ENCODE measurements at regions not wholly inside any gene's neighbourhood (a gene's known extent, or its start where the extent isn't known, plus 50 kb on each side); places are given as distances from the start of the nearest gene placed in this dataset.
"Not testable (repeated sequence)": the region's sequence is repeated elsewhere in the genome, so short reads cannot be mapped to it uniquely, and the experiment has no call there.

DNA sequence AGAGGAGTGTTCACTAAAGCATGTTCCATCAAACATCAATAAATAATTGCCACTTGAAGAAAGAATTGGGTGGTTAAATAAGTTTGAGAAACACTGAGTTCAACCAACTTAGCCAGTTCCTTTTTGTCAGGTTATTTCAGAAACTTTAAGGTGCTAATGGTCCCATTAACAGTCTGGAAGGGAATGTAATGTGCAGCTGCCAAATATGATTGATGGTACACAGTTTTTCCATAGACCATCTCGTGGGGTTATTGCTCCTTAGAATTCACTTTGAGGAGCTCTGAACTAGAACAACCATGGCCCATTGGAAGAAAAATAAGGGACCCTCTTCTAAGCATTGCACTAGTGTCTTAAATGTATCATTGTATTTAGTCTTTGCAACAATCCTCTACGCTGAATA lies 185.8 kb upstream of the NR2F2 start:
- Histone ChIP-seq H3K4me3 (ENCODE audit: low read length) (no peak overlapping the region), H2BK120ac (ENCODE audit: low read depth, low read length) (no peak overlapping the region), H2BK15ac (replicated peaks; ENCODE audit: low read depth) (no peak overlapping the region), H4K5ac (ENCODE audit: low read length) (no peak overlapping the region), H2BK5ac (ENCODE audit: low read length) (no peak overlapping the region), H3K79me1 (ENCODE audit: low read length) (no peaks in the 10 kb centered on the region), H3K9ac (ENCODE audit: low read length) (no peak overlapping the region), H3K56ac (ENCODE audit: low read length) (no peak overlapping the region), H3K4me1 (ENCODE audit: control insufficient read depth, low read depth, low read length) (no peaks in the 10 kb centered on the region), H4K8ac (ENCODE audit: low read depth, low read length) (no peak overlapping the region), H3K4me2 (ENCODE audit: low read length) (no peak overlapping the region), H3K18ac (ENCODE audit: low read length) (no peak overlapping the region), H3K27ac (ENCODE audit: low read depth, low read length) (no peak overlapping the region), H3K4ac (ENCODE audit: low read depth, low read length) (no peak overlapping the region), H3K23ac (ENCODE audit: low read length) (no peak overlapping the region), H3K36me3 (ENCODE audit: control insufficient read depth, insufficient read depth, low read length) (no peaks in the 10 kb centered on the region), H3K27me3 (ENCODE audit: insufficient read depth, low read length, poor library complexity) (no peaks in the 10 kb centered on the region), H3K79me2 (ENCODE audit: control insufficient read depth, insufficient read depth, low read length) (no peaks in the 10 kb centered on the region), H2AK5ac (ENCODE audit: low read length) (no peak overlapping the region)
- no CpG with 5 or more reads among the region's 2 CpGs for WGBS (ENCODE audit: extremely low coverage, insufficient coverage, low lambda C conversion rate)
- no peak for DNase-seq

DNA sequence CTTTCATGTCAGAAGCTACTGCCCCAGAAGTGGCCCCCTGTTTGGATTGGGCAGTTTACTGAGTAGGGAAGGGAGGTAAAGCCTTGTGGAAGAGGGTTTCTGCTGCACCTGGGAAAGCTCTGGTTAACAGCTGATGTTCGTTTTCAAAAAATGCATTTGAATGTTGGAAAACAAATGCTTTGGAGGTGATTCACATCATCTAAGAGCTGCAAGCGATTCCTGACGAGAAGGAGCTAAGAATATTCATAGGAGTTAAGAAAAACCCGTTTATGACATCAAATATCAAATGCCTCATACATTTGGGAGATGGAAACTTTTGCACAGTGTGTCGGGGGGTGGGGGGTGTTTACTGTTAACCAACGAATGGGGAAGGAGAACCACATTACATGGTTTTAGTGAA lies 183.8 kb upstream of the NR2F2 start:
- no peak overlapping the region for H3K4ac ChIP-seq (ENCODE audit: low read depth, low read length)
- H3K4me2 ChIP-seq (ENCODE audit: low read length), result no peak overlapping the region
- H3K27ac ChIP-seq (ENCODE audit: low read depth, low read length), result no peak overlapping the region
- H3K27me3 ChIP-seq (ENCODE audit: insufficient read depth, low read length, poor library complexity), result no peaks in the 10 kb centered on the region
- DNase-seq, result no peak
- no peak overlapping the region for H3K23ac ChIP-seq (ENCODE audit: low read length)
- no peak overlapping the region for H3K18ac ChIP-seq (ENCODE audit: low read length)
- no peak overlapping the region for H3K4me3 ChIP-seq (ENCODE audit: low read length)
- no CpG with 5 or more reads among the region's 6 CpGs for WGBS (ENCODE audit: extremely low coverage, insufficient coverage, low lambda C conversion rate)
- no peaks in the 10 kb centered on the region for H3K4me1 ChIP-seq (ENCODE audit: control insufficient read depth, low read depth, low read length)
- no peak overlapping the region for H2BK120ac ChIP-seq (ENCODE audit: low read depth, low read length)
- H2AK5ac ChIP-seq (ENCODE audit: low read length), result no peak overlapping the region
- no peak overlapping the region for H4K5ac ChIP-seq (ENCODE audit: low read length)
- no peak overlapping the region for H2BK5ac ChIP-seq (ENCODE audit: low read length)
- H2BK15ac ChIP-seq (replicated peaks; ENCODE audit: low read depth), result no peak overlapping the region
- H3K9ac ChIP-seq (ENCODE audit: low read length), result no peak overlapping the region
- no peak overlapping the region for H4K8ac ChIP-seq (ENCODE audit: low read depth, low read length)
- H3K79me1 ChIP-seq (ENCODE audit: low read length), result no peaks in the 10 kb centered on the region
- no peak overlapping the region for H3K56ac ChIP-seq (ENCODE audit: low read length)
- H3K79me2 ChIP-seq (ENCODE audit: control insufficient read depth, insufficient read depth, low read length), result no peaks in the 10 kb centered on the region
- no peaks in the 10 kb centered on the region for H3K36me3 ChIP-seq (ENCODE audit: control insufficient read depth, insufficient read depth, low read length)

- Histone ChIP-seq H2AK5ac (ENCODE audit: low read length) (no peak overlapping the region), H3K4me2 (ENCODE audit: low read length) (no peak overlapping the region), H2BK15ac (replicated peaks; ENCODE audit: low read depth) (no peak overlapping the region), H3K56ac (ENCODE audit: low read length) (no peak overlapping the region), H3K36me3 (ENCODE audit: control insufficient read depth, insufficient read depth, low read length) (no peaks in the 10 kb centered on the region), H3K4ac (ENCODE audit: low read depth, low read length) (no peak overlapping the region), H3K79me2 (ENCODE audit: control insufficient read depth, insufficient read depth, low read length) (no peaks in the 10 kb centered on the region), H3K18ac (ENCODE audit: low read length) (no peak overlapping the region), H3K27me3 (ENCODE audit: insufficient read depth, low read length, poor library complexity) (no peaks in the 10 kb centered on the region), H3K23ac (ENCODE audit: low read length) (no peak overlapping the region), H3K9ac (ENCODE audit: low read length) (no peak overlapping the region), H3K4me3 (ENCODE audit: low read length) (no peak overlapping the region), H3K79me1 (ENCODE audit: low read length) (no peaks in the 10 kb centered on the region), H3K27ac (ENCODE audit: low read depth, low read length) (no peak overlapping the region), H3K4me1 (ENCODE audit: control insufficient read depth, low read depth, low read length) (no peaks in the 10 kb centered on the region), H2BK5ac (ENCODE audit: low read length) (no peak overlapping the region), H4K5ac (ENCODE audit: low read length) (no peak overlapping the region), H4K8ac (ENCODE audit: low read depth, low read length) (no peak overlapping the region), H2BK120ac (ENCODE audit: low read depth, low read length) (no peak overlapping the region)
- no peak for DNase-seq
- no CpG with 5 or more reads among the region's 3 CpGs for WGBS (ENCODE audit: extremely low coverage, insufficient coverage, low lambda C conversion rate)
Observed at GRCh38 chr15:96147267-96147666, 183.2 kb upstream of the NR2F2 start.

DNA sequence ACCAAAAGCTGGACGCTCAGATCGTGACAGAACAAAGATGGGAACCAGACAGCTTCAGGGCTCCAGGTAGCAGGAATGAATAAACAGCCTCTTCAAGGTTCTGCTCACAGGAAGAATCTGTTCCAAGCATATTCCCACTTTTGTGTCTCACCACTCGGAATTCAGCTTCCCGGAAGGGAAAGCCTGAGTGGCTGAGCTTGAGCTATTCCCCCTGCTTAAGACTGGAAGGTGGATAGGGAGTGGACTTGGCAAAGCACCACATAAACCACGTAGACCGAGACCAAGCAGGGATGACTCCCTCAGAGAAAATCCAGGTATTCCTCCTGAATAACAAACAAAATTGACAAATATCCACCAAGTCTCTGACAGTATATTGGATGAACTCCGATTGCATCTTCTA lies 180.2 kb upstream of the NR2F2 start:
- Histone ChIP-seq H2AK5ac (ENCODE audit: low read length) (no peak overlapping the region), H3K79me2 (ENCODE audit: control insufficient read depth, insufficient read depth, low read length) (no peaks in the 10 kb centered on the region), H3K79me1 (ENCODE audit: low read length) (no peaks in the 10 kb centered on the region), H2BK5ac (ENCODE audit: low read length) (no peak overlapping the region), H3K36me3 (ENCODE audit: control insufficient read depth, insufficient read depth, low read length) (no peaks in the 10 kb centered on the region), H3K9ac (ENCODE audit: low read length) (no peak overlapping the region), H3K23ac (ENCODE audit: low read length) (no peak overlapping the region), H3K4me3 (ENCODE audit: low read length) (no peak overlapping the region), H2BK15ac (replicated peaks; ENCODE audit: low read depth) (no peak overlapping the region), H3K4me2 (ENCODE audit: low read length) (no peak overlapping the region), H3K27me3 (ENCODE audit: insufficient read depth, low read length, poor library complexity) (no peaks in the 10 kb centered on the region), H3K4me1 (ENCODE audit: control insufficient read depth, low read depth, low read length) (no peaks in the 10 kb centered on the region), H4K5ac (ENCODE audit: low read length) (no peak overlapping the region), H3K27ac (ENCODE audit: low read depth, low read length) (no peak overlapping the region), H3K18ac (ENCODE audit: low read length) (no peak overlapping the region), H3K4ac (ENCODE audit: low read depth, low read length) (no peak overlapping the region), H4K8ac (ENCODE audit: low read depth, low read length) (no peak overlapping the region), H3K56ac (ENCODE audit: low read length) (no peak overlapping the region), H2BK120ac (ENCODE audit: low read depth, low read length) (no peak overlapping the region)
- DNase-seq, result no peak
- WGBS (ENCODE audit: extremely low coverage, insufficient coverage, low lambda C conversion rate), result no CpG with 5 or more reads among the region's 7 CpGs

- not testable (repeated sequence) for DNase-seq; H3K27me3 ChIP-seq (ENCODE audit: insufficient read depth, low read length, poor library complexity); H2AK5ac ChIP-seq (ENCODE audit: low read length); H2BK120ac ChIP-seq (ENCODE audit: low read depth, low read length); H4K5ac ChIP-seq (ENCODE audit: low read length); H2BK15ac ChIP-seq (replicated peaks; ENCODE audit: low read depth); H3K18ac ChIP-seq (ENCODE audit: low read length); H3K36me3 ChIP-seq (ENCODE audit: control insufficient read depth, insufficient read depth, low read length); H2BK5ac ChIP-seq (ENCODE audit: low read length); H3K79me1 ChIP-seq (ENCODE audit: low read length); H3K79me2 ChIP-seq (ENCODE audit: control insufficient read depth, insufficient read depth, low read length); H4K8ac ChIP-seq (ENCODE audit: low read depth, low read length); H3K4ac ChIP-seq (ENCODE audit: low read depth, low read length); H3K23ac ChIP-seq (ENCODE audit: low read length); H3K4me2 ChIP-seq (ENCODE audit: low read length); H3K9ac ChIP-seq (ENCODE audit: low read length); H3K4me3 ChIP-seq (ENCODE audit: low read length); H3K27ac ChIP-seq (ENCODE audit: low read depth, low read length); H3K4me1 ChIP-seq (ENCODE audit: control insufficient read depth, low read depth, low read length); H3K56ac ChIP-seq (ENCODE audit: low read length)
- no CpG with 5 or more reads among the region's 8 CpGs for WGBS (ENCODE audit: extremely low coverage, insufficient coverage, low lambda C conversion rate)
Observed at GRCh38 chr15:96151749-96152148, 178.8 kb upstream of the NR2F2 start.

- Histone ChIP-seq H2AK5ac (ENCODE audit: low read length) (no peak overlapping the region), H3K9ac (ENCODE audit: low read length) (no peak overlapping the region), H2BK120ac (ENCODE audit: low read depth, low read length) (no peak overlapping the region), H3K36me3 (ENCODE audit: control insufficient read depth, insufficient read depth, low read length) (no peaks in the 10 kb centered on the region), H2BK15ac (replicated peaks; ENCODE audit: low read depth) (no peak overlapping the region), H3K4me1 (ENCODE audit: control insufficient read depth, low read depth, low read length) (no peaks in the 10 kb centered on the region), H3K4ac (ENCODE audit: low read depth, low read length) (no peak overlapping the region), H2BK5ac (ENCODE audit: low read length) (no peak overlapping the region), H3K27ac (ENCODE audit: low read depth, low read length) (no peak overlapping the region), H3K4me2 (ENCODE audit: low read length) (no peak overlapping the region), H3K4me3 (ENCODE audit: low read length) (no peak overlapping the region), H3K23ac (ENCODE audit: low read length) (no peak overlapping the region), H4K8ac (ENCODE audit: low read depth, low read length) (no peak overlapping the region), H3K56ac (ENCODE audit: low read length) (no peak overlapping the region), H3K79me1 (ENCODE audit: low read length) (no peaks in the 10 kb centered on the region), H4K5ac (ENCODE audit: low read length) (no peak overlapping the region), H3K79me2 (ENCODE audit: control insufficient read depth, insufficient read depth, low read length) (no peaks in the 10 kb centered on the region), H3K27me3 (ENCODE audit: insufficient read depth, low read length, poor library complexity) (no peaks in the 10 kb centered on the region), H3K18ac (ENCODE audit: low read length) (no peak overlapping the region)
- DNase-seq, result no peak
- WGBS (ENCODE audit: extremely low coverage, insufficient coverage, low lambda C conversion rate), result no CpG with 5 or more reads among the region's 2 CpGs
Observed at GRCh38 chr15:96153929-96154328, 176.6 kb upstream of the NR2F2 start.
